Stimulated activated CD4-positive, alpha-beta T cell treated with anti-CD3 and anti-CD28 coated beads, Interleukin-12 subunit alpha, Interleukin-12 subunit beta, amount 100 ng/mL, for 48 hours (primary cell): ENCODE measurements at regions not wholly inside any gene's neighbourhood (a gene's known extent, or its start where the extent isn't known, plus 50 kb on each side); places are given as distances from the start of the nearest gene placed in this dataset.

Experiments
- DNase-seq, 3 donors: peaks; one replicate each; pipeline ENCODE4 v3.0.0-alpha.2; 2020; ENCODE audit warnings: low read depth in 2 of 3, low spot score in 1 of 3

- DNase-seq, result no peak
These were observed 437.5 kb downstream of the BTBD3 start for GRCh38 chr20:12355185-12355584.

GRCh38 chr20:12358006-12358654 lies 440.4 kb downstream of the BTBD3 start:
- DNase-seq, result no peak

DNA sequence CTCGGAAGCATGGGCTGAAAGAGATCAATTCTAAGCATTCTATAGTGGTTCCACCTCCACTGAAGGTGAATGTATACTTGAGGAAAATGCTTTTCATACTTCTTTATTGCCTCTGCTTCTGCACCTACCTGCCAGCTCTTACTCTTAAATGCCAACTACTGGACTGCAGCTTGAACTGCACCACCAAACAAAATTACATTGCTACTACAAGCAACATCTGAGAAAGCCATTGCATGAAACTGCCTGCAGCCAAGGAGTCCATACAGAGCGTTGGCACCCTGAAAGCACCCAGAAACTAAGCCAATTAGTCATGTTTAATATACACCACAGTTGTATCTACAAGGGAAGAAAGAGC lies 440.9 kb downstream of the BTBD3 start:
- DNase-seq, result no peak

DNA sequence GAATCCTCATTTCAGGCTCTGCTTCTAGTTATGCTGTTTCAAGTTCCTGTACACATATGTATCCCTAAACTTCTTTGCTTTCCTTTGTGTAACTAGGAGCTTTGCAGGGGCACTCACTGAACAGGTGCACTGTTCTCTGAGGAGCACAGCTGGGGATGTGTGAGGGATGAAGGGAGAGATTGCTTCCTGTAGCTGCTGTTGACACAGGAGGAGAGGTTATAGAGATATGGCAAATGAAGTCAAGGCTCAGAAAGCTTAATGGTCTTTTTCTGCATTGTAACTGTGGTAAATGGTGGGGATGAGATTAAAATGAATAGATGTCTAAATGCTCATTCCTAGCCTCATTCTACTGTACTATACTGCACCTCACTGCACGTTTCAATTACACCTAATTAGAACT lies 454.3 kb downstream of the BTBD3 start:
- DNase-seq, result no peak

DNA sequence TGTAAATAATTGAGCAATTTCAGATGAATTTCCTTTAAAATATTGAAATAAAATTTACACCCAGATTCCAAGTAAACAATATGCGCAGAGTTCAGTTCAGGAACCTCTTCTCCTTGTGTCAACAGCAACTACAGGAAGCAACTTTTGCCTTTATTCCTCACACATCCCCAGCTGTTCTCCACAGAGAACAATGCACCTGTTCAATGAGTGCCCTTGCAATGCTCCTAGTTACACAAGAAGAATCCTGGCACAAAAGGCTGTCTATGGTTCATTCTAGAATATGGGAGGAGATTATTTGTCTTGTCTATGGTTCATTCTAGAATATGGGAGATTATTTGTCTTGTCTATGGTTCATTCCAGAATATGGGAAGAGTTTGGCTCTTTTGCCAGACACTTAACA lies 454.9 kb downstream of the BTBD3 start:
- no peak for DNase-seq

DNA sequence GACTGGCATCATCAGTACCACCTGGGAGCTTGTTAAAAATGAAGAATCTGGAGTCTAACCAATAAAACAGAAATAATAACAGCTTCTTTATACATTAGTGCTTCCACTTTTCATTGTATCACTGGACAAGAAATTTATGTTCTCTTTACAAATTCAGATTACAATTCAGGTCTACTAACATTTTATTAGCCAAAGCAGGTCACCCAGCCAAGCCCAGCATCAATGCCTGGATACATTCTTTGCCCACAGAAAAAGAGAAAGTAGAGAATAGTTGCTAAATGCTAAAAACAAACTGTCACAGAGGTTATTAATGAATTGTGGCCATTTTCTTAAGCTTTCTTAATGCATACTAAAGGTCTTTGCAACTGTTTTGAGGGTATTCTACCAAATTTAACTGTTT lies 458.3 kb downstream of the BTBD3 start:
- no peak for DNase-seq

DNA sequence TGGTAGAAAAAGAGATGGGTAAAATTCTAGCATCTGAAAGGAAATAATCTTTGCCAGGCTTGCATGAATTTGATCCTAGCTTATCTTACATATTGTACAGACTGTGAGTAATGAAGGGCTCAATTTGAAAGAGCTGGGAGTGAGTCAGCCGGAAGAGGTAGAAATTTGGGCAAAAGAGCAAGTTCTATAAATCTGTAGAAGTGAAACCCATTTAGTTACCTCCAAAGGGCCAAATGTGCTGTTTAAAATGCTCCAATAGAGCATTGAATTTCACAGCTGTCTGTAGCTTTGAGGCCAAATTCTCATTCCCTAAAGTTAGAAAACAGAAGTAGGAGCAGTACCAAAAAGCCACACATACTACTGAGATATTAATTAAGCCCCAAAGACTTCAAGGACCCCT lies 466.1 kb downstream of the BTBD3 start:
- DNase-seq, result no peak

DNA sequence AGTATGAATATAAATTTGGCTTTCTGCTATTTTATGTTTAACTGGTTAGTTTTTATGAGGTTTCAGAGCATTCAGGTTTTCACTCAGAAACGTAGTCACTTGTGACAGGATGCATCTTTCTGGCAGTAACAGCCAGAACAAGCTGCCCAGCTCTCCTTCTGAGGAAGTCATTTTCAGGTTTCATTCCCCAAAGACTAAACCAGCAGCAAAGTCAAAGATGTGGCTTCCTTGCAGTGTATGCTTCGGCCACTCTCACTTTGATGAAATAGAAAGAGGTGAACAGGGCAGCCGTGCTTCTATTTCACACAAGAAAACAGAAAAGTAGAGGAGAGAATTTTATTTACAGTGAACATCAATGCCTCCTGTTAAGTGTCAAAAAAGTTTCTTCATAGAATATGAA lies 469.1 kb downstream of the BTBD3 start:
- DNase-seq, result no peak

DNA sequence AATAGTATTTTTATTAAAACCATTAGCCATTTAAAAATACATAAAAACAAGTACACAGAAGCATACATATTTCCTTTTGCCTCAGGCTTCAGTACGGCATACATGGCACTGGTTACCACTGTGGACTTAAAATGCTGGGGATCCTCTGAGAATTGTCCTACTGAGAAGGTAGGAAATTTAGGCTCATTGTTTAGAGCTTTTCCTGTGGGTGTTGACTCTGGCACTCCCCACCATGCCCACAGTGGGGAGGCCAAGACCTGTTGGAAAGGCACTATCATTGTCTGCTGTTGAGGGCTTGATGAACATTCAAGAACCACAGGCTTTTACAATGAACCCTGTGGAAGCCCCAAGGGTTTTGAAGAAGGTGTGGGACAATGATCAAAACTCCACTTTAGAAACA lies 473.4 kb downstream of the BTBD3 start:
- DNase-seq, result no peak

- no peak for DNase-seq
These were observed 477.1 kb downstream of the BTBD3 start for GRCh38 chr20:12394786-12395185.

- DNase-seq, result no peak
These were observed 477.7 kb downstream of the BTBD3 start for GRCh38 chr20:12395353-12395752.

DNA sequence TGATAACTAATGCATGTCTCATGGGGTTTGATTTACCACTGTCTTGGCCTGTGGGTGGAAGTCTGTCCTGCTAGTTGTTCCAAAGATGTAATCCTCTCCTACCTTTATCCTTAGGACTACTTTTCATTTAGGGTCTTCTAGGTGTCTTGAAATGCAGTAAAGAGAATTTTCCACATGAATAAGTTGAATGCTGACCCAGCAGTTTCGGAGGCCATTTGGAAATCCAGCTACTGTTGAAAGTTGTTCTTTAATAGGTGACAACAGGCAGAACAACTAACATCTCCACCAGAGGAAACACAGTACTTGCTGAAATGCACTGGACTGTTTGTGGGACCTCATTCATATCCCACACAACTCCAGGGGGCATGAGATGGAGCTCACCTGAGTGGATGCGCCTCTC lies 478.1 kb downstream of the BTBD3 start:
- no peak for DNase-seq

- no peak for DNase-seq
These were observed 481.6 kb downstream of the BTBD3 start for GRCh38 chr20:12399110-12399836.

DNA sequence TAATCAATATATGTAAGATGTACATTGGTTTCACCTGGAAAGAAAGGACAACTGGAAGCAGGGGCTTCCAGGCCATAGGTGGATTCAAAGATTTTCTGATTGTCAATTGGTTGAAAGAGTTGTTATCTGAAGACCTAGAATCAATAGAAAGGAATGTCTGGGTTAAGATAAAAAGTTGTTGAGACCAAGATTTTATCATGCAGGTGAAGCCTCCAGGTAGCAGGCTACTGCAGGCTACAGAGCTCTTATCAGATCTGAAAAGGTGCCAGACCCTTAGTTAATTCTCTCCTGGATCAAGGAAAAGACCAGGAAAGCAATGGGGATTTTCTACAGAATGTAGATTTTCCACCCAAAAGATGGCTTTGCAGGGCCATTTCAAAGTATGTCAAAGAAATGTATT lies 487.2 kb downstream of the BTBD3 start:
- no peak for DNase-seq

DNA sequence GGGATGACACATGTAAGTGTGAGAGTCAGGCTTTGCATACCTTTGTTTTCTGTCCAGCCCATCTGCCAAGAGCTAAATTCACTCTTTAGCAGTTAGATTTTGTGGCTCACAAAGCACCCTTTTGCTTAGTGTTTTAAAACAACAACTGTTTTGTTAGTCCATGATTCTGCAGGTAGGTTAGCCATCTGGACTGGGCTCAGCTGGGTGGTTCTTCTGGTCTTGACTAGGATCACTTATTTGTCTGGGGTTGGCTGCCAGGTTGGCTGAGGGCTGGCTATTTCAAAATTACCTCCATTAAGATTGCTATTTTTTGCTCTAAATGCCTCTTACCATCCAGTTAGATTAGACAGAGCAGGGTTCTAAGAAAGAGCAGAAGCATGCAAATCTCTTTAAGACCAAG lies 489.3 kb downstream of the BTBD3 start:
- DNase-seq, result no peak

GRCh38 chr20:12409501-12409900 lies 491.8 kb downstream of the BTBD3 start:
- no peak for DNase-seq

DNA sequence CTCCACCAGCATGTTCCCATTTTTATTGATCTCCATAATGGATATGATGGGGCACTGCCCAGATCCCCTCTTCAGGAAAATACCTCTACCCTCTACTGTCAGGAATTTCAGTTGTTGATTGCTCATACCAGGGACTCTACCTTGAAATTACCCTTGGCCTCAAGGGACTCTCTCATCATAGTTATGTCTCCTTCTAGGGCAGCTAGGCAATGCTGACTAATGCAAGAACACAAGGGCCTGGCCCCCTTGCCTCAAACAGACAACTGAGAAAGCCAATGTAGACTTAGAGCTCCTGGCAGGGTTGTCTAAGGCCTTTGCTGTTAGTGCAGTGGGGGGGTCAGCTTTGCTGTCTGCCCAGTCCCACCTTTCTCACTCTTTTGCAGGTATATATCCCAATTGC lies 493.1 kb downstream of the BTBD3 start:
- DNase-seq, result no peak

GRCh38 chr20:12411246-12411940 lies 493.7 kb downstream of the BTBD3 start:
- no peak for DNase-seq

- no peak for DNase-seq
These were observed 495.4 kb downstream of the BTBD3 start for GRCh38 chr20:12413116-12413515.

DNA sequence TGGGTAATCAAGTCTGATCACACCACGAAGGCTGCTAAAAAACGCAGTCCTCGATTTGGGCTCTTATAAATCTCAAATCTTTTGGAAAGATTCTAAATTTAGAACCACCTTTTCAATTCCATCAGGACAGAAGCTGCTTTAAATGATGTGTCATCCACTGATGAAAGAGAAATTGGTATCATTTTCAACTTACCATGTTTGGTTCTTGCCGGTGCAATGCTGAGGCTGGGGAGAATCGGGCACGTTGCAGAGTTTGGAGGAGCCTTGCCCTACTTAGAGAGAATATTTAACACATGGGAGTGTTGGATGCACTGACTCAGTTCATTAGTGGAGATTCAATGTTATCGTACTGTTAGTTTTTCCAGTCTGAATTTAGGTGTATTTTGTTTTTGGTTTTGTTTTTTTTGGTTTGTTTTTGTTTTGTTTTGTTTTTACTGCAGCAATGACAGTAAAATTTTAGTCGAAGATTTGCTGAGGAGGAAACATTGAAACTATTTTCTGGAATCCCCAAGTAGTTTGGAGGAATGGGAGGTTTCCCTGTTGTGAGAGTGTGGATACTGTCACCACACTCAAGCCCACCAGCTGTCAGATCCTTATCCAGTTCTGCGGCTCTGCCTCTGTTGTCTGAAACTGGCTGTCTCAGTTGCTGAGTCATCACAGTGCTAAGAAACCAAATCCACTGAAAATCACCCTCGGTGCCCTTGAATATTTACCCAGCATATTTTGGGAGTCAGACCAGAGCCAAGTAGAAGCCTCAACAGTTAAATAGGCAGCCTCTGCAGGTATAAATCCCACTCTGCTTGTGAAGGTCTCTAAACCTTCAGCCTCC lies 497.0 kb downstream of the BTBD3 start:
- no peak for DNase-seq

- DNase-seq, result no peak
These were observed 498.6 kb downstream of the BTBD3 start for GRCh38 chr20:12416281-12416680.

DNA sequence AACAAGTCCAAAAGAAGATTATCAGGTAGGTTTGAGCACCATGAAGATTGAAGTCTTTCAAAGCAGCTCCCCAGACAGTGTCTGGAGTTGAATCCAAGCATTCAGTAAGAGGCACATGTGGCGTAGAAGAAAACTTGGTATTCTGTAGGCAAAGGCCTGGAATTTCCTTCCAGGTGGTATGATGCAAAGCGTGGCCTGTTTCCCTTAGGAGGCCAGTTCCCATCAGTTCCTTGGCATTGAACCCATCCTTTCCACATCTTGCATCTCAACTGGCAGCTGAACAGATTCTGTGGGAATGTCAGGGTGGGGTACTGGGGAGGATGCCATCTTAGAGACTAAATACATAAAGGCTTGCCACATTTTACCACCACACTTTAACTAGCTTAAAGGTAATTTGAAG lies 516.0 kb downstream of the BTBD3 start:
- no peak for DNase-seq
